DMS153 (cell line): ENCODE measurements at regions not wholly inside any gene's neighbourhood (a gene's known extent, or its start where the extent isn't known, plus 50 kb on each side); places are given as distances from the start of the nearest gene placed in this dataset.

ENCODE experiments used
- DNase-seq: peaks from one replicate; lab custom pipeline; 2025; lab: John Stamatoyannopoulos, UW

DNA sequence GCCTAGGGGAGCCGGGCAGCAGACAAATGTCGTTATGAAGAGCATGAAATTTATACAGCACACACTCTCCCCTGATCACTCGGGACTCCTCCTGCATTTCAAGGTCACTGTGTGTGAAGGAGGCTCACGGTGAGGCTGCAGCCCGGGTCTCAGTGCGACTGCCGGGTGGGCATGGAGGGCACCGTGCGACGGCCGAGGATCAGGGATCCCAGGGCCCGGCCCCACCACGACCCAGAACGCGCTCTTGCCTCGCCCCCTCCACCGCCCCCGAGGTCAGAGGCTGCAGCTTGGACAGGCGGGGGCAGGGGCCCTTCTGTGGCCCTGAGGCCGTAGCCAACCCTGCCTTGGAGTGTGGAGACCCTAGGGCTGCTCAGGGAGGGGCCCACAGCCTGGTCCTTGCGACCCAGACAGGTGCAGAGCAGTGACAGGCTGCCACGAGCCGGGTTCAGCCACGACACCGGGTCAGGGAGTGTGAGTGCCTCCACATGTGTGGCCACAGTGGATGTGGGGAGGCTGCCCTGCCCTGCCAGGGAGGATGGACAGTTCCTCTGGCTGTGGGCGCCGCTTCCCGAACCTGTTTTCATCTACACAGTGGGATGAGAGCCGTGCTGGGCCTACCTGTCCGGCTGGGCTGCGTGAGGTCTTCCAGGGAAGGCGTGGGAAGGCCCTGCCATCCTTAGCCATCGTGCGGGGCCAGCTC, 89.3 kb upstream of the NKX1-1 start:
- DNase-seq = no peak

DNA sequence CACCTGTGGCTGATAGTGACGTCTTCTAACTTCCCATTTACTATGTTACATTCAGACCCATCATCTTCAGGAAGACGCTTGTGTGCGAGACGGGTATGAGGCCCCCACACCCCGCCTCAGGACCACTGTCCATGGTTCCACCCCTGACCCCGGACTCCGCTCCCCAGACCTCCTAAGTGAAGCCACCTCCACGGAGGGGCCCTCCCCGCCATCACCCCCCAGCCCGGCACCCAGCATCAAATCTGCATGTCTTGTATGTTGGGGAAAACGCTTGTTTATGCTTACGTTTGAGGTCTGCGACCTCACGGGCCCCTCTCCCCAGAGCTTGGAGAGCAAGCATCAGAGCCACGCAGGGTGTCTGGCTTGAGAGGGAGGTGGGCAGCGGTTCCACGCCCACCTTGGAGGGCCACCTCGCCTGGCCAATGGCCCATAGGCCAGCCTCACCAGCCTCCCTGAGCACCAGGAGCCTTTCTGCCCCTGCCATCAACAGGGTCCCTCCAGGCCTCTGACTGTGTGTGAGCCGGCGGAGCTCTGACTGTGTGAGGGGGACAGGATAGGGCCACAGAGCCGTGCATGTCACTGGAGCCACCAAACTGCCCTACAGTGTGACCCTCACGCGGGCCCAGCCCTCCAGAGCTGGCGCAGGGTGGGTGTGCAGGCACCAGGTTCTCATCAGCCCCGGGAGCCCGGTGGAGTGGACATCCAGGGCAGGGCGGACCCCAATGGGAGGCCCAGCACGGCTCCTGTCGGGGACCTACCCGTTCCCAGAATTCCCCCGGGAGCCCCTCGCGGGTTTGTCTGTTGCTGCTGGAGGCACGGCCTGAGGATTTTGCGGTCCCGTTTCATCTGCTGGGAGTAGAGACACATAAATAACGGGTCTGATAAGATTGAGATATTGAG, 88.4 kb upstream of the NKX1-1 start:
- DNase-seq = no peak

GRCh38 chr4:1493540-1494287, 87.5 kb upstream of the NKX1-1 start:
- no peak for DNase-seq

DNA sequence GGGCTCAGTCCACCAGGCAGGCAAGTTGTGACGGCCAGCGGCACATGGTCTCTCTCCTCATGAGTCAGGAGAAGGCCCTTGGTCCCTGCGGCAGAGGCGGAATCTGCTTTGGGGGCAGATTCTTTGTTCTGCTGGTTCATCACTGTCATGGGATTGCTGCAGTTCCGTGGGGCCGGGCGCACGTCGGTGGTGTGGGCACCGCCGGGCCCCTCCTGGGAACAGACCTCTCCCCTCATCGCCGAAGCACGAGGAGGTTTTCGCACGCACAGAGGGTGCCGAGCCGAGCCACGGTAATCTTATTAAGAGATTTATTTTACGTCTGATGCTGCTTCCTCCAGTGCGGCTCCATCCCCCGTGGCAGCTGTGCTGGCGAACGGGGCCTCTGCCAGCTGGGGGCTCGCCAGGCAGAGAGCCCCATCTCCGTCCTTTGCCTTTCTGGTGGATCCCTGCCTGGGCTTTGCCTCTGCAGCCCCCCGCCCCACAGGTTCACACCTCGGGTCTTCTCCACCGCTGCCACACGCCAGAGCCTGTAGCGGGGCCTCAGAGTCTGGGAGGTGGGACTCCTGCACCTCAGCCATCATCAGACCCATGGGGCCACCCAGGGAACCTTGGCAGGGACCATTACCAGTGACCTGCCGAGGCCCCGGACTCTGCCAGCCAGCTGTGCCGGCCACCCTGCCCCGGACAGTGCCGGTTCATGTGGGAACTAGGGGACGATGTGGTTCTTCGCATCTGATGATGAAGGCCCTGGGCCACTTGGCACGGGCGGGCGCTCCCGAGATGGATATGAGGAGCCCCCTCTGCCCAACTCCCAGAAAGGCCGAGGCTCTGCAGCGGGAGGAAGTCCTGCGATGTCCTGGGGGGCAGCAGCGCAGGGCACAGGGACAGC, 86.7 kb upstream of the NKX1-1 start:
- DNase-seq = no peak

- DNase-seq = no peak
Observed at GRCh38 chr4:1492142-1492457, 85.9 kb upstream of the NKX1-1 start.

GRCh38 chr4:1491328-1492141, 85.3 kb upstream of the NKX1-1 start:
- DNase-seq = no peak

DNA sequence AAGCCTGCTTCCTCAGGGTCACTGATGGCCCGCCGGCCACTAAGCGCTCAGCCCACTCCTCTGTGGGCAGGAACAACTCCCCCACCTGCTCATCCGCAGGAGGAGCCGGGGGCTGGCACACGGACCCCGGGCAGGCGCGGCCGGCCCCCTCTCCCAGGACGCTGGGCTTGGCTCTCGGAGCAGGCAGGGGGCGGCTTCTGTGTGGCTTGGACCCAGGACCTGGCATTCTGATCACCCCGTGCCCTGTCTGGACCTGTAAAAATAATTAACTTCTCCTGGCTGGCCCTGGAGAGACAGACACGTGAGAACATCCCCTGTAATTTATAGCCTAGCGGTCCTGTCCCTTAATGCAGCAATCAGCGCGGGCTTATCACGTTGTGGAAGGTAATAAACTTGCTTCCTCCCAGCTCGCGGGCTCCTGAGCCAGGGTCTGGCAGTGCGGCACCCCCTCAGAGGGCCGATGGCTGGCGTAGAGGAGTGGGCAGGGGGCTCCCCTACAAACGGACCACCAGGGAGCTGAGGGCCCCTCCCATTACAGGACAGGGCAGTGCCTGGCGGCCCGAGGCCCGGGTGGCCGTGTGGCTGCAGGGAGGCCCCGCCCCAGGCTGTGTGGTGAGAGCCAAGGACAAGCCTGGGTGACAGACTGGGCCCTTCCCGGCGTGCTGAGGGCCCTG, 84.5 kb upstream of the NKX1-1 start:
- no peak for DNase-seq

DNA sequence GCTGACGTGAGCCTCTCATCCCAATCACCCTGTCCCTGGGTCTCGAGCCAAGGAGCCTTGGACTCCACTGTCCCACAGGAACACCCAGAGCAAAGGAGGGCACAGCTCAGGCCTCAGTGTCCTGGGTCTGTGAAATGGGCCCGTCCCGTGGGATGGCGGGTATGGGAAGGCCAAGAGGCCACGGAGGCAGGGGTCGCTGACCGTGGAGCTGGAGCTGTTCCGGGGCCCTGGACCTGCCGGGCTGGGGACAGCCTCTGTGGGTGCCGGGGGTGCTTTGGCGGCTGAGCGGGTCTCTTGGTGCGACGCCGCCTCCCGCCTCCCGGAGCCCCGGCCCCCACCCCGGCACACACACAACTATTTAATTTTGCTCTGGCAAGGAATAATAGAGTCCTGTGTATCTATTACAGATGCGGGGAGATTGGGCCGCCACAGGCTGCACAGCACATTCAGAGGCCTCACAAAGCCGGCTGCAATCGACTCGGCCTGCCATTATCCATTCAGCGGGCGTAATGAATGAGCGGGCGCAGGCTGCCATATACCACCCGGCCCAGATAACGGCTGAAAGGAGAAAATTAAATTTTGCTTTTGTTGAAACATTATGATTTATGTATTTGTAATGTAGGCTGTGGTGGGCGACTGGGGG, 83.9 kb upstream of the NKX1-1 start:
- DNase-seq = no peak

- DNase-seq = no peak
Observed at GRCh38 chr4:1489639-1489995, 83.4 kb upstream of the NKX1-1 start.

DNA sequence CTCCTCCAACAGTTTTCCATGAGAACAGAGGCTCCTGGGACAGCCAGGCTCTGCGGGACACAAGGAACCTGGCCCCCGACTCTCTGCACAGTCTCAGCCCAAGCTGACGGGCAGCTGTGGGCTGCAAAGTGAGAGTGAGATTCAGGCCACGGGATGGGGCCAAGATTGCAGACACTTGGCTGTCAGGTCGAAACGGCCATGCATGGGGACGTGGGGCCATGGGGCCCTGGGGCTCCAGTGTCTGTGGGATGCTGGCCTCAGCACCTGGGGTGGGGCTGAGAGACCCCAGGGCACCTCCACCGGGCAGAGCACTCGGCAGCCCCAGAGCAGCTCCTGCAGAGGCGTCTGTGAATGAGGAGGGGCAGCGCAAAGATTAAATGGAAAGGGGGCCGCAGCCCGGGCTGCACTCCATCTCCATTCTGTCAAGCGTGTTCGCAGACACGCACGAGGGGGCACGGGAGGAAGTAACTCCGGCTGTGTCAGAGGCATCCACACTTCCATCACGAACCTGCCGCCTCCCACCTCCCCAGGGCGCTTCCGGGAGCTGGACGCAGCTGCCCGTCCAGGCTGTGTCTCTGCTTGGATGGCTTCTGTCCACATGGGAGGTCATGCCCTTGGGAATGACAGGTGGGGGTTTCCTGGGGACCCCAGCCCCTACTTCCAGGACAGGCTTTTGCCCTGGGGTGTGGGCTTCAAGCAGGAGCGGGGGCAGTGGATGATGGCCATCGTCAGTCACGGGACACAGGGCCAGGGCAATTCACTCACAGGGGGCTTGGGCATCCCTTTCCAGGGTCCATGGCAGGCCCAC, 82.8 kb upstream of the NKX1-1 start:
- DNase-seq = no peak

DNA sequence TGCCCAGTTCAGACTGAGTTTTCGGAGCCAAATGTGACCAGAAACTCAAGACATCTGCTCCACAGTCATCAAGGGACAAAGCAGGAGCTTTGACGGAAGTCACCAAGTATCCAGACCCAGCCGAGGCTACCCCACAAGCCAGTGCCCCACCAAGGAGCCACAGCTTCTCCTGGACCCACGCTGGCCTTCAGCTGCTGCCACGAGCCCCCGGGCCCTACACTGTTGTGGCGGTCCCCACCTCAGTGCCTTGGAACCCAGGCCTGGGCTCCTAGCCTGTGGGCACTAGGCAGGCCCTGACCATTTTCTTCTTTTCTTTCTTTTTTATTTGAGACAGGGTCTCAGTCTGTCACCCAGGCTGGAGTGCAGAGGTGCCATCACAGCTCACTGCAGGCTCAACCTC, 82.1 kb upstream of the NKX1-1 start:
- DNase-seq = no peak

DNA sequence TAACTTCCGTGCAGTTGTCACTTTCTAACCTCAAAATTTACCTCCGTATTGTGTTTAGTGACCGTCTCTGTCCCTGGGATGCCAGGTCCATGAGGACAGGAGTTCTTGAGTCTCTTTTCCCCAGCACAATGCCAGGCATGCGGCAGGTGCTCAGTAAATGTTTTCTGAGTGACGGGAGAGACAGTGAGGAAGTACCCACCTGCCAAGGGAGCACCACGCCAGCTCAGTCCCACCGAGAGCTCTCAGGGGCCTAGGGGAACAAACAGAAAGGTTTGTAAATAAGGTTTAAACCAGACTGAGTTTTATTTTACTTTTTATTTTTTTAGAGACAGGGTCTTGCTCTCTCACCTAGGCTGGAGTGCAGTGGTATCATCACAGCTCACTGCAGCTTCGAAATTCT, 81.5 kb upstream of the NKX1-1 start:
- DNase-seq = no peak

- DNase-seq = no peak
Observed at GRCh38 chr4:1487106-1487505, 80.9 kb upstream of the NKX1-1 start.

- DNase-seq = no peak
Observed at GRCh38 chr4:1485280-1485679, 79.0 kb upstream of the NKX1-1 start.

GRCh38 chr4:1480720-1481119, 74.5 kb upstream of the NKX1-1 start:
- DNase-seq = no peak

GRCh38 chr4:1479454-1479853, 73.2 kb upstream of the NKX1-1 start:
- no peak for DNase-seq

- no peak for DNase-seq
Observed at GRCh38 chr4:1478766-1479355, 72.6 kb upstream of the NKX1-1 start.

GRCh38 chr4:1477045-1477840, 71.0 kb upstream of the NKX1-1 start:
- no peak for DNase-seq
